CD4-positive, alpha-beta memory T cell (primary cell): ENCODE measurements at regions not wholly inside any gene's neighbourhood (a gene's known extent, or its start where the extent isn't known, plus 50 kb on each side); places are given as distances from the start of the nearest gene placed in this dataset.

Experiments
- CTCF ChIA-PET: fragments of 350-600 bp; sonication (Branson Sonifier 250); formaldehyde crosslinking; loops from one replicate; lab custom pipeline; 2021; ENCODE audit warnings: inconsistent platforms; ENCODE audit not compliant: partially characterized antibody; lab: Charles Lee
- POLR2A ChIA-PET: fragments of 350-600 bp; sonication (Branson Sonifier 250); formaldehyde crosslinking; loops from one replicate; lab custom pipeline; 2021; ENCODE audit not compliant: partially characterized antibody; lab: Charles Lee
- DNase-seq, 5 donors: peaks; one replicate each; pipeline versions ENCODE4 v3.0.0 to v3.0.0-alpha.2; 2020 to 2022; ENCODE audit warnings: mixed read lengths in 1 of 5
- H3K27ac ChIP-seq: one replicate; pipeline ENCODE4 v1.7.0; 2013; ENCODE audit warnings: low read depth, low read length
- H3K27me3 ChIP-seq: 2 replicates; pipeline ENCODE4 v1.7.0; 2013; ENCODE audit warnings: mild to moderate bottlenecking, low read length, moderate library complexity; ENCODE audit not compliant: insufficient read depth
- H3K36me3 ChIP-seq: 2 replicates; pipeline ENCODE4 v1.7.0; 2013; ENCODE audit warnings: mild to moderate bottlenecking, low read length, moderate library complexity; ENCODE audit not compliant: insufficient read depth
- H3K4me1 ChIP-seq: 2 replicates; pipeline ENCODE4 v1.7.0; 2013; ENCODE audit warnings: mild to moderate bottlenecking, low read length, moderate library complexity; ENCODE audit not compliant: insufficient read depth
- H3K4me3 ChIP-seq, 2 donors: one replicate each; pipeline ENCODE4 v1.7.0; 2013; ENCODE audit warnings: low read length in 2 of 2, mild to moderate bottlenecking in 1 of 2
- H3K9me3 ChIP-seq, 2 donors: one replicate each; pipeline ENCODE4 v1.7.0; 2013; ENCODE audit warnings: low read length in 2 of 2, control low read depth in 1 of 2; ENCODE audit not compliant: control insufficient read depth in 1 of 2
- H3K27ac Mint-ChIP-seq, 7 donors: one replicate each; pipeline ENCODE4 v1.8.0; 2020 to 2021; ENCODE audit warnings: mixed read lengths in 7 of 7, mild to moderate bottlenecking in 6 of 7, inconsistent platforms in 3 of 7, moderate library complexity in 3 of 7
- H3K27me3 Mint-ChIP-seq, 2 donors: one replicate each; pipeline ENCODE4 v1.8.0; 2020 to 2021; ENCODE audit warnings: mixed read lengths in 2 of 2
- H3K36me3 Mint-ChIP-seq, 2 donors: one replicate each; pipeline ENCODE4 v1.8.0; 2020 to 2021; ENCODE audit warnings: mixed read lengths in 2 of 2, inconsistent platforms in 1 of 2, mild to moderate bottlenecking in 1 of 2
- H3K4me1 Mint-ChIP-seq, 4 donors: one replicate each; pipeline ENCODE4 v1.8.0; 2020 to 2021; ENCODE audit warnings: mixed read lengths in 4 of 4, mild to moderate bottlenecking in 1 of 4
- H3K4me3 Mint-ChIP-seq, 8 donors: one replicate each; pipeline ENCODE4 v1.8.0; 2020 to 2021; ENCODE audit warnings: mixed read lengths in 8 of 8, mild to moderate bottlenecking in 7 of 8, moderate library complexity in 6 of 8, inconsistent platforms in 3 of 8
- H3K9me3 Mint-ChIP-seq, 8 donors: one replicate each; pipeline ENCODE4 v1.8.0; 2020 to 2021; ENCODE audit warnings: mixed read lengths in 8 of 8, mild to moderate bottlenecking in 5 of 8, inconsistent platforms in 3 of 8, moderate library complexity in 1 of 8
- intact Hi-C: fragments of 100-400 bp; cut with micrococcal nuclease; formaldehyde crosslinking; loops from one replicate; pipeline ENCODE4 v1.15.1; 2023

DNA sequence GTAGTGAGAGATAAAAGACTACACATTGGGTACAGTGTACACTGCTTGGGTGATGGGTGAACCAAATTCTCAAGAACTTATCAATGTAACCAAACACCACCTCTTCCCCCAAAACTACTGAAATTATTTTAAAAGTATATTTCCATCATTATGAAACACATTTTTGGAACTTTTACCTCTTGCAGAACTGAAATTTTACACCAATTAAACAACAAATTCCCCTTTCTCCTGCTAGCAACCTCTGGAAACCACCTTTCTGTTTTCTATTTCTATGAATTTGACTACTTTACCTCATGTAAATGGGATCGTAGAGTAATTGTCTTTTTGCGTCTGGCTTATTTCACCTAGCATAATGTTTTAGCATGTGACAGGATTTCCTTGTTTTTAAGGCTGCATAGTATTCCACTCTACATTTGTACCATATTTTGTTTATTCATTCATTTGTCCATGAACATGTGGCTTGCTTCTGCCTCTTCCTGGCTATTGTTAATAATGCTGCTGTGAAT is 149.9 kb upstream of the PHACTR1 start:
- Mint-ChIP-seq H3K27ac (no peak overlapping the region), H3K4me1 (no peaks in the 10 kb centered on the region), H3K27me3 (peaks cover 0 to 3% of the 10 kb centered on the region in 2 donors), H3K4me3 (no peak overlapping the region), H3K36me3 (no peaks in the 10 kb centered on the region), H3K9me3 (peaks cover 1 to 13% (median 5%) of the 10 kb centered on the region in 8 donors)
- Histone ChIP-seq H3K4me1 (no peaks in the 10 kb centered on the region), H3K4me3 (no peak overlapping the region), H3K36me3 (no peaks in the 10 kb centered on the region), H3K27me3 (no peaks in the 10 kb centered on the region), H3K27ac (no peak overlapping the region), H3K9me3 (no peaks in the 10 kb centered on the region)
- DNase-seq, result no peak
- ChIA-PET CTCF (no interaction called here), POLR2A (no interaction called here)
- intact Hi-C loops, result no loop called here

- H3K27me3 Mint-ChIP-seq, result peaks cover 0 to under 1% of the 10 kb centered on the region in 2 donors
- peaks cover 0 to 10% (median 3%) of the 10 kb centered on the region in 8 donors for H3K9me3 Mint-ChIP-seq
- DNase-seq, result no peak
- H3K27me3 ChIP-seq, result no peaks in the 10 kb centered on the region
- H3K27ac Mint-ChIP-seq, result no peak overlapping the region
- no peaks in the 10 kb centered on the region for H3K36me3 Mint-ChIP-seq
- no peak overlapping the region for H3K4me3 Mint-ChIP-seq
- no peak overlapping the region for H3K4me3 ChIP-seq
- no peak overlapping the region for H3K27ac ChIP-seq
- no peaks in the 10 kb centered on the region for H3K36me3 ChIP-seq
- intact Hi-C loops, result no loop called here
- no peaks in the 10 kb centered on the region for H3K4me1 Mint-ChIP-seq
- H3K9me3 ChIP-seq, result no peaks in the 10 kb centered on the region
- no peaks in the 10 kb centered on the region for H3K4me1 ChIP-seq
- ChIA-PET POLR2A (no interaction called here), CTCF (no interaction called here)
Measured at GRCh38 chr6:12567682-12568081, 148.9 kb upstream of the PHACTR1 start.

DNA sequence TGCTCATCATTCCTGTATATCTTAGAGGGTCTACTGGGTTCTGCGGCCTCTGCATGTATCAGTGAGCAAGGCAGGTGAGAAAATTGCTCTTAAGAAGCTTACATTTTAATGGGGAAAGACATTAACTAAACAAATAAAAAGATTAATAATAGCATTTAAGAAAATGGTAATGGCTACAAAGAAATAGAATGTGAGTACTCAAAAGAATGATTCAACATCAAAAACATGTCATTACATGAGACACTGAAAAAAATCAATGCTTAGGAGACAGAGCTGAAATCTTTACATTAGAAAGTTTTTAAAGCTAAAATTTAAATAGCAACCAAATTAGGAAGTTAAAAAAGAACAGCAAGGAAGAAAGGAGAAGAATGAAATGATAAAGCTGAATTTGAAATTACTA is 146.9 kb upstream of the PHACTR1 start:
- no peak overlapping the region for H3K4me3 Mint-ChIP-seq
- ChIA-PET CTCF (interaction anchor here (0.7 kb wide), 1 partner anchor 274 kb away, joined by 3 read pairs; no protein-coding TSS in a partner anchor), POLR2A (no interaction called here)
- H3K4me1 ChIP-seq, result no peaks in the 10 kb centered on the region
- DNase-seq, result no peak
- H3K4me1 Mint-ChIP-seq, result no peaks in the 10 kb centered on the region
- no peak overlapping the region for H3K4me3 ChIP-seq
- H3K27me3 Mint-ChIP-seq, result peaks cover 0 to 1% of the 10 kb centered on the region in 2 donors
- no peaks in the 10 kb centered on the region for H3K36me3 Mint-ChIP-seq
- H3K9me3 Mint-ChIP-seq, result peaks cover 0 to 10% (median 2%) of the 10 kb centered on the region in 8 donors
- H3K27me3 ChIP-seq, result no peaks in the 10 kb centered on the region
- no peaks in the 10 kb centered on the region for H3K36me3 ChIP-seq
- no peak overlapping the region for H3K27ac ChIP-seq
- H3K27ac Mint-ChIP-seq, result no peak overlapping the region
- no peaks in the 10 kb centered on the region for H3K9me3 ChIP-seq
- intact Hi-C loops, result no loop called here

DNA sequence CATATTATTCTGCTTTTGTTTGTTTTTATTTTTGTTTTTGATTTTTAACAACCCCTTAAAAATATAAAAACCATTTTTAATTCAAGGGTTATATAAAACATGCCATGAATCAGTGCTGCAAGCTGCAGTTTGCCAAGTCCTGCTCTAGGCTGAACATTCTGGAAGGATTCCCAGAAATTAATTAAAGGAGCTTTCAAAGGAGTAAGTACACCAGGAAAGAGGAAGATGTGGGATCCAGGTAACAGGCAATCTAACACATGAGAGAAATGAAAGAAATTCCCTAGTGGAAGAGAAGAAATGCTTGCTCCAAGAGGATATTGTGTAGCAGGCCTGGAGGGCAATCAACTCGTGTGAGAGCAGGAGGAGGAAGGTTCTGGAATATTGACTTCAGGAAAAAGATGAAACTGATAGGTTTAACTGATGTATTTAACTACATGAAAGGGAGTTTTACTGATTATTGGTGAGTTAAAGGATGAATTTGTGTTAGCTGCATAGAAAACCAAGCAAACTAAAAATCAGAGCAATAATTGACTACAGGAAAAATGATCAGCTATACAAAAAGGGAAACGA is 146.0 kb upstream of the PHACTR1 start:
- H3K36me3 ChIP-seq, result no peaks in the 10 kb centered on the region
- H3K9me3 Mint-ChIP-seq, result peaks cover 0 to 10% (median under 1%) of the 10 kb centered on the region in 8 donors
- no peak overlapping the region for H3K4me3 Mint-ChIP-seq
- H3K4me3 ChIP-seq, result no peak overlapping the region
- no peak for DNase-seq
- ChIA-PET POLR2A (no interaction called here), CTCF (no interaction called here)
- intact Hi-C loops, result no loop called here
- H3K27me3 ChIP-seq, result no peaks in the 10 kb centered on the region
- no peaks in the 10 kb centered on the region for H3K9me3 ChIP-seq
- no peaks in the 10 kb centered on the region for H3K4me1 Mint-ChIP-seq
- H3K27ac Mint-ChIP-seq, result no peak overlapping the region
- no peak overlapping the region for H3K27ac ChIP-seq
- no peaks in the 10 kb centered on the region for H3K36me3 Mint-ChIP-seq
- no peaks in the 10 kb centered on the region for H3K4me1 ChIP-seq
- peaks cover 0 to 1% of the 10 kb centered on the region in 2 donors for H3K27me3 Mint-ChIP-seq

GRCh38 chr6:12572896-12573827 is 143.4 kb upstream of the PHACTR1 start:
- ChIA-PET POLR2A (no interaction called here), CTCF (no interaction called here)
- Mint-ChIP-seq H3K36me3 (no peaks in the 10 kb centered on the region), H3K9me3 (peaks cover 0 to 2% (median 0%) of the 10 kb centered on the region in 8 donors), H3K4me1 (no peaks in the 10 kb centered on the region), H3K4me3 (no peak overlapping the region), H3K27ac (no peak overlapping the region), H3K27me3 (peaks cover 1 to 3% of the 10 kb centered on the region in 2 donors)
- no peak for DNase-seq
- Histone ChIP-seq H3K36me3 (no peaks in the 10 kb centered on the region), H3K27me3 (no peaks in the 10 kb centered on the region), H3K9me3 (no peaks in the 10 kb centered on the region), H3K4me1 (no peaks in the 10 kb centered on the region), H3K4me3 (no peak overlapping the region), H3K27ac (no peak overlapping the region)
- intact Hi-C loops, result no loop called here

GRCh38 chr6:12575961-12576360 is 140.6 kb upstream of the PHACTR1 start:
- Mint-ChIP-seq H3K4me1 (no peaks in the 10 kb centered on the region), H3K9me3 (no peaks in the 10 kb centered on the region), H3K27ac (no peak overlapping the region), H3K36me3 (no peaks in the 10 kb centered on the region), H3K27me3 (peaks cover 1 to 3% of the 10 kb centered on the region in 2 donors), H3K4me3 (no peak overlapping the region)
- intact Hi-C loops, result no loop called here
- no peaks in the 10 kb centered on the region for H3K36me3 ChIP-seq
- no peak overlapping the region for H3K27ac ChIP-seq
- no peaks in the 10 kb centered on the region for H3K4me1 ChIP-seq
- POLR2A ChIA-PET, result no interaction called here
- DNase-seq, result no peak
- H3K27me3 ChIP-seq, result no peaks in the 10 kb centered on the region
- CTCF ChIA-PET, result no interaction called here
- H3K9me3 ChIP-seq, result no peaks in the 10 kb centered on the region
- H3K4me3 ChIP-seq, result no peak overlapping the region

DNA sequence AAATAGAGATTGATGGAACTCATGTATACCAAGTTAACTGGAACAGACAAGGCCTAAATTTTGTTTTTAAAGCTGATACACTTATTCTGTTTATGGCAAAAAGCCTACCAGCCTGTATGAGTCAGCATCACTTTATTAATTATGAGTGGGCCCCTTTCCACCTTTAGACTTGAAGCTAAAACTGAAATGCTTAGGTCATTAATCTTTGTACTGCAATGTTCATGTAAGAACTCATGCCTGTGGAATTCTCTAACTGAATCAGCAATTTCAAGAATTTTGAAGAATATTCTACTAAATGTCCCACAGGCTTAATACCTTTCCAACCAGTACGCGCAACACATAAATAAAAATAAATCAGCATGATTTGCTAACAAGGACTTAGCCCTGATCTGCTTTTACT is 140.2 kb upstream of the PHACTR1 start:
- intact Hi-C loops, result no loop called here
- Histone ChIP-seq H3K9me3 (no peaks in the 10 kb centered on the region), H3K36me3 (no peaks in the 10 kb centered on the region), H3K4me3 (no peak overlapping the region), H3K4me1 (no peaks in the 10 kb centered on the region), H3K27me3 (no peaks in the 10 kb centered on the region), H3K27ac (no peak overlapping the region)
- H3K4me1 Mint-ChIP-seq, result no peaks in the 10 kb centered on the region
- ChIA-PET POLR2A (no interaction called here), CTCF (no interaction called here)
- DNase-seq, result no peak
- peaks cover 1 to 3% of the 10 kb centered on the region in 2 donors for H3K27me3 Mint-ChIP-seq
- H3K36me3 Mint-ChIP-seq, result no peaks in the 10 kb centered on the region
- H3K4me3 Mint-ChIP-seq, result no peak overlapping the region
- H3K9me3 Mint-ChIP-seq, result no peaks in the 10 kb centered on the region
- H3K27ac Mint-ChIP-seq, result no peak overlapping the region
